MM.1S (cell line): ENCODE measurements at regions not wholly inside any gene's neighbourhood (a gene's known extent, or its start where the extent isn't known, plus 50 kb on each side); places are given as distances from the start of the nearest gene placed in this dataset.

Experiments
- DNase-seq: peaks from one replicate; pipeline ENCODE4 v3.0.0-alpha.2; 2015
- H2AFZ ChIP-seq: fragments of 300-600 bp; sonication (generic); 2 replicates; pipeline ENCODE4 v1.6.0; 2016; ENCODE audit warnings: antibody characterized with exemption, low read length
- H3F3A ChIP-seq: fragments of 300-600 bp; sonication (generic); 2 replicates; pipeline ENCODE4 v1.6.1; 2016; ENCODE audit warnings: mild to moderate bottlenecking, antibody characterized with exemption, low read length, moderate library complexity, mixed read lengths; ENCODE audit not compliant: insufficient read depth
- H3K27ac ChIP-seq: fragments of 300-600 bp; sonication (generic); 2 replicates; pipeline ENCODE4 v1.5.1; 2016; ENCODE audit warnings: mild to moderate bottlenecking, low read length
- H3K27me3 ChIP-seq: fragments of 300-600 bp; sonication (generic); replicated peaks from 2 replicates; pipeline ENCODE4 v1.6.0; 2016; ENCODE audit warnings: low read length; ENCODE audit not compliant: insufficient read depth
- H3K36me3 ChIP-seq: fragments of 300-600 bp; sonication (generic); replicated peaks from 2 replicates; pipeline ENCODE4 v1.6.1; 2016; ENCODE audit warnings: mild to moderate bottlenecking, low read length, mixed read lengths; ENCODE audit not compliant: insufficient read depth
- H3K4me1 ChIP-seq: fragments of 300-600 bp; sonication (generic); 2 replicates; pipeline ENCODE4 v1.6.1; 2016; ENCODE audit warnings: low read length, mixed read lengths
- H3K4me2 ChIP-seq: fragments of 300-600 bp; sonication (generic); 2 replicates; pipeline ENCODE4 v1.6.0; 2016; ENCODE audit warnings: low read depth, low read length
- H3K4me3 ChIP-seq: fragments of 300-600 bp; sonication (generic); 2 replicates; pipeline ENCODE4 v1.5.1; 2016; ENCODE audit warnings: low read length, mixed read lengths
- H3K79me2 ChIP-seq: fragments of 300-600 bp; sonication (generic); 2 replicates; pipeline ENCODE4 v1.6.1; 2016; ENCODE audit warnings: mixed run types, low read length, mixed read lengths
- H3K9ac ChIP-seq: fragments of 300-600 bp; sonication (generic); 2 replicates; pipeline ENCODE4 v1.6.1; 2016; ENCODE audit warnings: low read length, mixed read lengths
- H3K9me2 ChIP-seq: fragments of 300-600 bp; sonication (generic); replicated peaks from 2 replicates; pipeline ENCODE4 v1.6.1; 2016; ENCODE audit warnings: mild to moderate bottlenecking, low read length, mixed read lengths; ENCODE audit not compliant: insufficient read depth
- H3K9me3 ChIP-seq: fragments of 300-600 bp; sonication (generic); replicated peaks from 2 replicates; pipeline ENCODE4 v1.6.1; 2016; ENCODE audit warnings: mild to moderate bottlenecking, low read length, mixed read lengths; ENCODE audit not compliant: insufficient read depth
- H4K20me1 ChIP-seq: fragments of 300-600 bp; sonication (generic); 2 replicates; pipeline ENCODE4 v1.6.1; 2016; ENCODE audit warnings: mild to moderate bottlenecking, low read length, moderate library complexity, mixed read lengths; ENCODE audit not compliant: insufficient read depth
- EZH2 ChIP-seq: fragments of 300-600 bp; sonication (generic); optimal IDR thresholded peaks from 2 replicates; pipeline ENCODE3; 2017; ENCODE audit warnings: low read depth, mild to moderate bottlenecking, antibody characterized with exemption, low read length, mixed read lengths
- EZH2phosphoT487 ChIP-seq: fragments of 300-600 bp; sonication (generic); IDR thresholded peaks from 2 replicates; pipeline ENCODE4 v1.6.1; 2018; ENCODE audit warnings: antibody characterized with exemption, low read length
- TF ChIP-seq, protein P1 (sequence below): fragments of 300-600 bp; sonication (generic); IDR thresholded peaks from 2 replicates; pipeline ENCODE4 v1.5.1; 2016; ENCODE audit warnings: antibody characterized with exemption, low read length, mixed read lengths

GRCh38 chr5:116386633-116387032, 188.0 kb downstream of the SEMA6A start:
- Histone ChIP-seq H3K36me3 (no peaks in the 10 kb centered on the region), H3K27ac (no peak overlapping the region), H3K4me3 (no peak overlapping the region), H3K4me1 (no peaks in the 10 kb centered on the region), H3K27me3 (no peaks in the 10 kb centered on the region), H3K9me2 (no peaks in the 10 kb centered on the region), H2AFZ (no peak overlapping the region), H3K9me3 (no peaks in the 10 kb centered on the region), H3K9ac (no peak overlapping the region), H4K20me1 (no peaks in the 10 kb centered on the region), H3K79me2 (no peaks in the 10 kb centered on the region), H3K4me2 (no peak overlapping the region), H3F3A (no peaks in the 10 kb centered on the region)
- DNase-seq = no peak
- TF ChIP-seq EZH2phosphoT487 = no peak
- TF ChIP-seq EZH2 = no peak
- TF ChIP-seq, protein P1, sequence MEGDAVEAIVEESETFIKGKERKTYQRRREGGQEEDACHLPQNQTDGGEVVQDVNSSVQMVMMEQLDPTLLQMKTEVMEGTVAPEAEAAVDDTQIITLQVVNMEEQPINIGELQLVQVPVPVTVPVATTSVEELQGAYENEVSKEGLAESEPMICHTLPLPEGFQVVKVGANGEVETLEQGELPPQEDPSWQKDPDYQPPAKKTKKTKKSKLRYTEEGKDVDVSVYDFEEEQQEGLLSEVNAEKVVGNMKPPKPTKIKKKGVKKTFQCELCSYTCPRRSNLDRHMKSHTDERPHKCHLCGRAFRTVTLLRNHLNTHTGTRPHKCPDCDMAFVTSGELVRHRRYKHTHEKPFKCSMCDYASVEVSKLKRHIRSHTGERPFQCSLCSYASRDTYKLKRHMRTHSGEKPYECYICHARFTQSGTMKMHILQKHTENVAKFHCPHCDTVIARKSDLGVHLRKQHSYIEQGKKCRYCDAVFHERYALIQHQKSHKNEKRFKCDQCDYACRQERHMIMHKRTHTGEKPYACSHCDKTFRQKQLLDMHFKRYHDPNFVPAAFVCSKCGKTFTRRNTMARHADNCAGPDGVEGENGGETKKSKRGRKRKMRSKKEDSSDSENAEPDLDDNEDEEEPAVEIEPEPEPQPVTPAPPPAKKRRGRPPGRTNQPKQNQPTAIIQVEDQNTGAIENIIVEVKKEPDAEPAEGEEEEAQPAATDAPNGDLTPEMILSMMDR = no peak

- no peaks in the 10 kb centered on the region for H3K4me1 ChIP-seq
- no peak overlapping the region for H3K9ac ChIP-seq
- H3K36me3 ChIP-seq = no peaks in the 10 kb centered on the region
- no peaks in the 10 kb centered on the region for H3K9me2 ChIP-seq
- H3K27ac ChIP-seq = no peak overlapping the region
- H3K4me3 ChIP-seq = no peak overlapping the region
- no peak overlapping the region for H2AFZ ChIP-seq
- no peaks in the 10 kb centered on the region for H3K79me2 ChIP-seq
- H3F3A ChIP-seq = no peaks in the 10 kb centered on the region
- no peak overlapping the region for H3K4me2 ChIP-seq
- no peaks in the 10 kb centered on the region for H3K9me3 ChIP-seq
- TF ChIP-seq EZH2phosphoT487 = no peak
- TF ChIP-seq EZH2 = no peak
- TF ChIP-seq, protein P1 = no peak
- no peaks in the 10 kb centered on the region for H3K27me3 ChIP-seq
- no peak for DNase-seq
- H4K20me1 ChIP-seq = no peaks in the 10 kb centered on the region
Measured at GRCh38 chr5:116382874-116383266, 191.8 kb downstream of the SEMA6A start.

- Histone ChIP-seq H3K9me3 (no peaks in the 10 kb centered on the region), H3K36me3 (no peaks in the 10 kb centered on the region), H3K9ac (no peak overlapping the region), H3K9me2 (no peaks in the 10 kb centered on the region), H3K79me2 (no peaks in the 10 kb centered on the region), H3K4me3 (no peak overlapping the region), H4K20me1 (no peaks in the 10 kb centered on the region), H3K4me1 (no peaks in the 10 kb centered on the region), H3F3A (no peaks in the 10 kb centered on the region), H2AFZ (no peak overlapping the region), H3K4me2 (no peak overlapping the region), H3K27ac (no peak overlapping the region), H3K27me3 (no peaks in the 10 kb centered on the region)
- no peak for TF ChIP-seq EZH2phosphoT487
- no peak for TF ChIP-seq EZH2
- TF ChIP-seq, protein P1 = no peak
- DNase-seq = no peak
Measured at GRCh38 chr5:116382032-116382873, 192.4 kb downstream of the SEMA6A start.
